ENCODE measurements at regions not wholly inside any gene's neighbourhood (a gene's known extent, or its start where the extent isn't known, plus 50 kb on each side); places are given as distances from the start of the nearest gene placed in this dataset.

- H3F3A ChIP-seq (replicated peaks; ENCODE audit: low read depth), result no peaks in the 10 kb centered on the region
- Mint-ChIP-seq H3K27ac (no peak overlapping the region), H3K36me3 (ENCODE audit: low read depth) (no peaks in the 10 kb centered on the region), H3K4me1 (peaks cover 6% of the 10 kb centered on the region), H3K9me3 (no peaks in the 10 kb centered on the region), H3K4me3 (no peak overlapping the region), H3K27me3 (ENCODE audit: insufficient read depth, low read depth, poor library complexity) (peaks cover 5% of the 10 kb centered on the region)
- no peaks in the 10 kb centered on the region for H3K36me3 ChIP-seq (ENCODE audit: insufficient read depth)
- no peaks in the 10 kb centered on the region for H4K20me1 ChIP-seq (replicated peaks; ENCODE audit: insufficient read depth)
- no peaks in the 10 kb centered on the region for H3K4me1 ChIP-seq (ENCODE audit: insufficient read depth)
- H3K4me2 ChIP-seq, result no peak overlapping the region
- no peak for DNase-seq (ENCODE audit: low spot score)
- H2AFZ ChIP-seq, result no peak overlapping the region
- peaks cover 15% of the 10 kb centered on the region for H3K9me2 ChIP-seq (ENCODE audit: insufficient read depth)
- ATAC-seq, result no peak
- H3K4me3 ChIP-seq, result no peak overlapping the region
- H3K27me3 ChIP-seq (ENCODE audit: insufficient read depth), result no peaks in the 10 kb centered on the region
- no peak overlapping the region for H3K27ac ChIP-seq (ENCODE audit: low read depth)
- TF ChIP-seq STAT1 (IDR thresholded peaks at IDR 0.05; ENCODE audit: unreplicated experiment) (no peak), POLR2AphosphoS5 (IDR thresholded peaks at IDR 0.05; ENCODE audit: low read depth) (no peak), JUNB (IDR thresholded peaks at IDR 0.05; ENCODE audit: unreplicated experiment) (no peak)
- H3K79me2 ChIP-seq (replicated peaks; ENCODE audit: insufficient read depth), result no peaks in the 10 kb centered on the region
Measured at GRCh38 chr14:51513281-51513680, 138.4 kb upstream of the FRMD6 start.

- Mint-ChIP-seq H3K4me3 (no peak overlapping the region), H3K4me1 (peaks cover 3% of the 10 kb centered on the region; the same call in 1 of the 3 replicates), H3K27ac (no peak overlapping the region), H3K36me3 (ENCODE audit: low read depth) (no peaks in the 10 kb centered on the region), H3K27me3 (ENCODE audit: insufficient read depth, low read depth, poor library complexity) (peaks cover 4% of the 10 kb centered on the region), H3K9me3 (no peaks in the 10 kb centered on the region)
- Histone ChIP-seq H3K4me2 (no peak overlapping the region), H3K27ac (ENCODE audit: low read depth) (no peak overlapping the region), H4K20me1 (replicated peaks; ENCODE audit: insufficient read depth) (no peaks in the 10 kb centered on the region), H2AFZ (no peak overlapping the region), H3F3A (replicated peaks; ENCODE audit: low read depth) (no peaks in the 10 kb centered on the region), H3K27me3 (ENCODE audit: insufficient read depth) (no peaks in the 10 kb centered on the region), H3K9me2 (ENCODE audit: insufficient read depth) (peaks cover 15% of the 10 kb centered on the region), H3K36me3 (ENCODE audit: insufficient read depth) (no peaks in the 10 kb centered on the region), H3K4me1 (ENCODE audit: insufficient read depth) (no peaks in the 10 kb centered on the region), H3K4me3 (no peak overlapping the region), H3K79me2 (replicated peaks; ENCODE audit: insufficient read depth) (no peaks in the 10 kb centered on the region)
- ATAC-seq, result no peak
- no peak for DNase-seq (ENCODE audit: low spot score)
- TF ChIP-seq ZNF331 (CRISPR knock-in tag; IDR thresholded peaks at IDR 0.05; ENCODE audit: low read depth), result no peak
- TF ChIP-seq NANOG (IDR thresholded peaks at IDR 0.05; ENCODE audit: borderline replicate concordance), result no peak
- no peak for TF ChIP-seq CTCF (conservative IDR thresholded peaks at IDR 0.05; ENCODE audit: low read depth in 2 of 2)
- TF ChIP-seq ZNF462 (CRISPR knock-in tag; IDR thresholded peaks at IDR 0.05), result no peak
- no peak for TF ChIP-seq ZNF114 (CRISPR knock-in tag; IDR thresholded peaks at IDR 0.05)
- no peak for TF ChIP-seq CREB1 (CRISPR knock-in tag; IDR thresholded peaks at IDR 0.05; ENCODE audit: low read depth)
- TF ChIP-seq EZH2phosphoT487 (IDR thresholded peaks at IDR 0.05; ENCODE audit: unreplicated experiment), result no peak
- no peak for TF ChIP-seq STAT1 (IDR thresholded peaks at IDR 0.05; ENCODE audit: unreplicated experiment)
- TF ChIP-seq ETS1 (IDR thresholded peaks at IDR 0.05), result no peak
Measured at GRCh38 chr14:51513933-51514332, 137.8 kb upstream of the FRMD6 start.
